Sciatic nerve (tissue), 2 donors: ENCODE measurements at regions not wholly inside any gene's neighbourhood (a gene's known extent, or its start where the extent isn't known, plus 50 kb on each side); places are given as distances from the start of the nearest gene placed in this dataset.

Source experiments
- ATAC-seq: fragments of 200-7000 bp; cut with Tn5 transposase; one replicate; pipeline ENCODE4 v1.9.1; 2020; ENCODE audit warnings: mild to moderate bottlenecking, moderate library complexity
- DNase-seq: peaks from one replicate; pipeline ENCODE4 v3.0.0-alpha.2; 2020; ENCODE audit warnings: low spot score
- intact Hi-C: fragments of 100-400 bp; cut with DNase I; formaldehyde crosslinking; loops from one replicate; pipeline ENCODE4 v1.14.2; 2022
- donor health status: DM: no; HTN: no; CAD: no.
- donor health status: DM: no; HTN: no; CAD: no.

GRCh38 chr1:108053270-108054013 is 88.5 kb upstream of the VAV3 start:
- DNase-seq (no peak), ATAC-seq (peak; percentile 31)
- intact Hi-C loops, result no loop called here

GRCh38 chr1:108051631-108052377 is 86.8 kb upstream of the VAV3 start:
- ATAC-seq (no peak), DNase-seq (no peak)
- intact Hi-C loops, result no loop called here

GRCh38 chr1:108050911-108051629 is 86.1 kb upstream of the VAV3 start:
- intact Hi-C loops, result no loop called here
- DNase-seq (no peak), ATAC-seq (no peak)

- intact Hi-C loops, result no loop called here
- ATAC-seq (peak; percentile 56), DNase-seq (no peak)
These were observed 85.2 kb upstream of the VAV3 start for GRCh38 chr1:108050158-108050557.

GRCh38 chr1:108049178-108049819 is 84.3 kb upstream of the VAV3 start:
- ATAC-seq (peak; percentile 46), DNase-seq (no peak)
- intact Hi-C loops, result no loop called here

- intact Hi-C loops, result no loop called here
- DNase-seq (no peak), ATAC-seq (no peak)
These were observed 83.6 kb upstream of the VAV3 start for GRCh38 chr1:108048301-108049177.

- no peak for DNase-seq
- intact Hi-C loops, result no loop called here
- ATAC-seq, result no peak
These were observed 82.1 kb upstream of the VAV3 start for GRCh38 chr1:108047085-108047484.

GRCh38 chr1:108046026-108046425 is 81.0 kb upstream of the VAV3 start:
- no peak for ATAC-seq
- DNase-seq, result no peak
- intact Hi-C loops, result no loop called here

GRCh38 chr1:108045460-108045859 is 80.5 kb upstream of the VAV3 start:
- DNase-seq (no peak), ATAC-seq (no peak)
- intact Hi-C loops, result no loop called here

- no peak for DNase-seq
- intact Hi-C loops, result no loop called here
- ATAC-seq, result no peak
These were observed 79.3 kb upstream of the VAV3 start for GRCh38 chr1:108044318-108044717.

- no peak for DNase-seq
- intact Hi-C loops, result no loop called here
- ATAC-seq, result no peak
These were observed 78.7 kb upstream of the VAV3 start for GRCh38 chr1:108043707-108044106.

GRCh38 chr1:108042610-108043009 is 77.6 kb upstream of the VAV3 start:
- intact Hi-C loops, result no loop called here
- ATAC-seq (no peak), DNase-seq (no peak)

- no peak for DNase-seq
- ATAC-seq, result no peak
- intact Hi-C loops, result no loop called here
These were observed 76.6 kb upstream of the VAV3 start for GRCh38 chr1:108041360-108042142.

GRCh38 chr1:108038653-108039236 is 73.8 kb upstream of the VAV3 start:
- intact Hi-C loops, result no loop called here
- ATAC-seq (no peak), DNase-seq (no peak)

GRCh38 chr1:108036796-108037562 is 72.0 kb upstream of the VAV3 start:
- no peak for DNase-seq
- intact Hi-C loops, result no loop called here
- ATAC-seq, result no peak

GRCh38 chr1:108034396-108034795 is 69.4 kb upstream of the VAV3 start:
- no peak for ATAC-seq
- intact Hi-C loops, result no loop called here
- no peak for DNase-seq

- intact Hi-C loops, result no loop called here
- no peak for ATAC-seq
- DNase-seq, result no peak
These were observed 68.6 kb upstream of the VAV3 start for GRCh38 chr1:108033550-108033951.
